ENCODE measurements at regions not wholly inside any gene's neighbourhood (a gene's known extent, or its start where the extent isn't known, plus 50 kb on each side); places are given as distances from the start of the nearest gene placed in this dataset.
A peak's percentile ranks its signal among the peaks of the same experiment; 100 is the strongest.

GRCh38 chr12:118851891-118852290 is 129.4 kb upstream of the SRRM4 start:
- intact Hi-C loops (cut with DNase I): no loop called here
- no peak for DNase-seq
- no peak for ATAC-seq

GRCh38 chr12:118853634-118854033 is 127.7 kb upstream of the SRRM4 start:
- H3K4me1 ChIP-seq: no peaks in the 10 kb centered on the region
- ATAC-seq: no peak
- no peak for TF ChIP-seq CTCF (IDR thresholded peaks at IDR 0.05)
- no peaks in the 10 kb centered on the region for H3K36me3 ChIP-seq
- H3K4me3 ChIP-seq: no peak overlapping the region
- no peak overlapping the region for H3K27ac ChIP-seq
- intact Hi-C loops (cut with DNase I): no loop called here
- DNase-seq: no peak
- no peaks in the 10 kb centered on the region for H3K9me3 ChIP-seq
- H3K27me3 ChIP-seq: peaks cover 0 to 23% of the 10 kb centered on the region in 2 donors

More at GRCh38 chr12:118851891-118852290, 129.4 kb upstream of the SRRM4 start:
- no peak overlapping the region for H3K27ac ChIP-seq
- H3K4me1 ChIP-seq: no peaks in the 10 kb centered on the region
- TF ChIP-seq CTCF (IDR thresholded peaks at IDR 0.05): no peak
- H3K9me3 ChIP-seq: no peaks in the 10 kb centered on the region
- no peaks in the 10 kb centered on the region for H3K36me3 ChIP-seq
- peaks cover 0 to 23% of the 10 kb centered on the region in 2 donors for H3K27me3 ChIP-seq
- H3K4me3 ChIP-seq: no peak overlapping the region

GRCh38 chr12:118855858-118856257 is 125.5 kb upstream of the SRRM4 start:
- Histone ChIP-seq H3K9me3 (no peaks in the 10 kb centered on the region), H3K4me3 (no peak overlapping the region), H3K27me3 (peaks cover 0 to 18% of the 10 kb centered on the region in 2 donors), H3K4me1 (no peaks in the 10 kb centered on the region), H3K27ac (no peak overlapping the region), H3K36me3 (no peaks in the 10 kb centered on the region)
- no peak for ATAC-seq
- no peak for TF ChIP-seq CTCF (IDR thresholded peaks at IDR 0.05)
- intact Hi-C loops (cut with DNase I): no loop called here
- no peak for DNase-seq

- peaks cover 0 to 26% of the 10 kb centered on the region in 2 donors for H3K27me3 ChIP-seq
- no peak for TF ChIP-seq CTCF (IDR thresholded peaks at IDR 0.05)
- H3K36me3 ChIP-seq: no peaks in the 10 kb centered on the region
- ATAC-seq (no peak), DNase-seq (peak in 1 of 4 donors; percentile 3)
- H3K9me3 ChIP-seq: no peaks in the 10 kb centered on the region
- intact Hi-C loops (cut with DNase I): no loop called here
- no peak overlapping the region for H3K27ac ChIP-seq
- H3K4me1 ChIP-seq: no peaks in the 10 kb centered on the region
- H3K4me3 ChIP-seq: no peak overlapping the region
These were observed 115.0 kb upstream of the SRRM4 start for GRCh38 chr12:118866346-118866745.

- Histone ChIP-seq H3K27me3 (peaks cover 0 to 15% of the 10 kb centered on the region in 2 donors), H3K27ac (no peak overlapping the region), H3K4me1 (no peaks in the 10 kb centered on the region), H3K4me3 (no peak overlapping the region), H3K36me3 (no peaks in the 10 kb centered on the region), H3K9me3 (no peaks in the 10 kb centered on the region)
- DNase-seq (no peak), ATAC-seq (no peak)
- intact Hi-C loops (cut with DNase I): no loop called here
- TF ChIP-seq CTCF (IDR thresholded peaks at IDR 0.05): no peak
These were observed 110.8 kb upstream of the SRRM4 start for GRCh38 chr12:118870551-118870950.

Data from left lung (tissue), 4 donors.